HK-2 (cell line): ENCODE measurements at regions not wholly inside any gene's neighbourhood (a gene's known extent, or its start where the extent isn't known, plus 50 kb on each side); places are given as distances from the start of the nearest gene placed in this dataset.
"Not testable (repeated sequence)": the region's sequence is repeated elsewhere in the genome, so short reads cannot be mapped to it uniquely, and the experiment has no call there.

Source experiments
- DNase-seq: peaks from one replicate; pipeline ENCODE4 v3.0.0-alpha.2; 2018; ENCODE audit not compliant: unreplicated experiment

- DNase-seq = not testable (repeated sequence)
Observed at GRCh38 chr16:29132444-29132843, 147.6 kb downstream of the LAT start.

GRCh38 chr16:29130901-29131851 lies 146.3 kb downstream of the LAT start:
- DNase-seq = not testable (repeated sequence)

GRCh38 chr16:29130131-29130711 lies 145.4 kb downstream of the LAT start:
- DNase-seq = not testable (repeated sequence)

- not testable (repeated sequence) for DNase-seq
Observed at GRCh38 chr16:29129458-29130038, 144.7 kb downstream of the LAT start.

- DNase-seq = not testable (repeated sequence)
Observed at GRCh38 chr16:29128732-29129457, 144.0 kb downstream of the LAT start.

GRCh38 chr16:29127806-29128420 lies 143.1 kb downstream of the LAT start:
- DNase-seq = not testable (repeated sequence)

GRCh38 chr16:29126616-29127015 lies 141.8 kb downstream of the LAT start:
- no peak for DNase-seq

GRCh38 chr16:29126057-29126494 lies 141.2 kb downstream of the LAT start:
- no peak for DNase-seq

GRCh38 chr16:29124828-29125227 lies 140.0 kb downstream of the LAT start:
- DNase-seq = no peak

GRCh38 chr16:29124162-29124561 lies 139.3 kb downstream of the LAT start:
- DNase-seq = not testable (repeated sequence)

GRCh38 chr16:29120680-29121079 lies 135.8 kb downstream of the LAT start:
- DNase-seq = not testable (repeated sequence)

- DNase-seq = not testable (repeated sequence)
Observed at GRCh38 chr16:29118301-29118957, 133.6 kb downstream of the LAT start.

GRCh38 chr16:29117631-29118030 lies 132.8 kb downstream of the LAT start:
- no peak for DNase-seq

GRCh38 chr16:29116980-29117379 lies 132.1 kb downstream of the LAT start:
- no peak for DNase-seq

GRCh38 chr16:29116207-29116606 lies 131.4 kb downstream of the LAT start:
- DNase-seq = not testable (repeated sequence)

- not testable (repeated sequence) for DNase-seq
Observed at GRCh38 chr16:29115802-29116141, 130.9 kb downstream of the LAT start.

- DNase-seq = peak; percentile 33
Observed at GRCh38 chr16:29114989-29115801, 130.3 kb downstream of the LAT start.

- no peak for DNase-seq
Observed at GRCh38 chr16:29114574-29114973, 129.7 kb downstream of the LAT start.

GRCh38 chr16:29113446-29113845 lies 128.6 kb downstream of the LAT start:
- not testable (repeated sequence) for DNase-seq

GRCh38 chr16:29112755-29113347 lies 128.0 kb downstream of the LAT start:
- no peak for DNase-seq
